ENCODE measurements at regions not wholly inside any gene's neighbourhood (a gene's known extent, or its start where the extent isn't known, plus 50 kb on each side); places are given as distances from the start of the nearest gene placed in this dataset.
A peak's percentile ranks its signal among the peaks of the same experiment; 100 is the strongest.

- peaks cover 0 to 2% of the 10 kb centered on the region in 2 donors for H3K4me1 ChIP-seq
- H3K27ac ChIP-seq, result no peak overlapping the region
- no peak for DNase-seq (ENCODE audit: low spot score in 2 of 2)
- intact Hi-C loops (cut with DNase I), result no loop called here
- H3K9me3 ChIP-seq, result peaks cover 12 to 18% of the 10 kb centered on the region in 2 donors
- peaks cover 33 to 57% of the 10 kb centered on the region in 2 donors for H3K36me3 ChIP-seq
- H3K4me3 ChIP-seq, result no peak overlapping the region
- TF ChIP-seq CTCF (IDR thresholded peaks at IDR 0.05), result no peak
- no peaks in the 10 kb centered on the region for H3K27me3 ChIP-seq
Observed at GRCh38 chr19:5257155-5258045, 83.2 kb downstream of the PTPRS start.

- peaks cover 0 to 3% of the 10 kb centered on the region in 2 donors for H3K4me1 ChIP-seq
- H3K4me3 ChIP-seq, result no peak overlapping the region
- peaks cover 28 to 51% of the 10 kb centered on the region in 2 donors for H3K36me3 ChIP-seq
- H3K9me3 ChIP-seq, result peaks cover 12 to 18% of the 10 kb centered on the region in 2 donors
- intact Hi-C loops (cut with DNase I), result no loop called here
- H3K27ac ChIP-seq, result no peak overlapping the region
- no peaks in the 10 kb centered on the region for H3K27me3 ChIP-seq
- DNase-seq (ENCODE audit: low spot score in 2 of 2), result no peak
- TF ChIP-seq CTCF (IDR thresholded peaks at IDR 0.05), result no peak
Observed at GRCh38 chr19:5255602-5256231, 84.9 kb downstream of the PTPRS start.

GRCh38 chr19:5254944-5255343 is 85.7 kb downstream of the PTPRS start:
- peaks cover 12 to 18% of the 10 kb centered on the region in 2 donors for H3K9me3 ChIP-seq
- H3K4me1 ChIP-seq, result peaks cover 0 to 8% of the 10 kb centered on the region in 2 donors
- no peak for DNase-seq (ENCODE audit: low spot score in 2 of 2)
- no peak for TF ChIP-seq CTCF (IDR thresholded peaks at IDR 0.05)
- H3K4me3 ChIP-seq, result no peak overlapping the region
- H3K36me3 ChIP-seq, result peaks cover 26 to 47% of the 10 kb centered on the region in 2 donors
- no peaks in the 10 kb centered on the region for H3K27me3 ChIP-seq
- H3K27ac ChIP-seq, result no peak overlapping the region
- intact Hi-C loops (cut with DNase I), result no loop called here

- Histone ChIP-seq H3K27ac (no peak overlapping the region), H3K4me1 (peaks cover 0 to 8% of the 10 kb centered on the region in 2 donors), H3K9me3 (peaks cover 12 to 18% of the 10 kb centered on the region in 2 donors), H3K36me3 (peaks cover 22 to 46% of the 10 kb centered on the region in 2 donors), H3K27me3 (no peaks in the 10 kb centered on the region), H3K4me3 (no peak overlapping the region)
- no peak for TF ChIP-seq CTCF (IDR thresholded peaks at IDR 0.05)
- intact Hi-C loops (cut with DNase I), result no loop called here
- no peak for DNase-seq (ENCODE audit: low spot score in 2 of 2)
Observed at GRCh38 chr19:5254543-5254942, 86.1 kb downstream of the PTPRS start.

GRCh38 chr19:5253406-5254110 is 87.1 kb downstream of the PTPRS start:
- DNase-seq (ENCODE audit: low spot score in 2 of 2), result peak in 1 of 2 donors; percentile 72
- TF ChIP-seq CTCF (IDR thresholded peaks at IDR 0.05), result no peak
- Histone ChIP-seq H3K4me3 (no peak overlapping the region), H3K4me1 (peaks cover 0 to 8% of the 10 kb centered on the region in 2 donors), H3K27me3 (no peaks in the 10 kb centered on the region), H3K9me3 (peaks cover 12 to 18% of the 10 kb centered on the region in 2 donors), H3K36me3 (peaks cover 22 to 49% of the 10 kb centered on the region in 2 donors), H3K27ac (peak overlapping the region; percentile 51 to 62)
- intact Hi-C loops (cut with DNase I), result no loop called here

Measured in ascending aorta (tissue), 2 donors.